H1 (cell line): ENCODE measurements at regions not wholly inside any gene's neighbourhood (a gene's known extent, or its start where the extent isn't known, plus 50 kb on each side); places are given as distances from the start of the nearest gene placed in this dataset.

Source experiments
- CREB1 ChIP-seq: IDR thresholded peaks from 2 replicates; pipeline ENCODE4 v1.6.1; 2012; ENCODE audit warnings: inconsistent platforms
- EGR1 ChIP-seq: IDR thresholded peaks from 2 replicates; pipeline ENCODE4 v1.6.1; 2011; ENCODE audit warnings: low read depth, low read length, borderline replicate concordance
- POU5F1 ChIP-seq: IDR thresholded peaks from 2 replicates; pipeline ENCODE4 v1.6.1; 2011; ENCODE audit warnings: low read depth, mild to moderate bottlenecking, low read length, moderate library complexity
- ZNF274 ChIP-seq: IDR thresholded peaks from 2 replicates; pipeline ENCODE4 v1.7.0; 2012; ENCODE audit warnings: low read length, borderline replicate concordance; ENCODE audit errors: extremely low read depth

DNA sequence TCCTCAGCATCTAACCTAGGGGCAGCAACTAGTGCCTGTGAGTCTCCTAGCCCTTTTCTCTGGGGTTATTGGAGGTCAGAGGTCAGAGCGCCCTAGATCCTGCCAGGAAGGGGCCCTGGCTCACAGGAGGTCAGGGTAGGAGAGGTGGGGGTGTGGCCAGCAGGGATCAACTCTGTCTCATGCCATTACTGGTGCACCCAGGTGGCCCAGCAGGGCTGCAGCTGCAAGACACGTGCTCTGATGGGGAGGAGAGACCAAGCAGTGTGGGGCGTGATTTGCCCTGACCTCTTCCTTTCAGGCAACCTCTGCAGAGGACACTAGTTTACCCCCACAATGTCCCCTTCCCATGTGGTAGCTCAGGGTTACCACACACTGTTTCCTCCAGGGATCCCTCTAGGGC, 73.3 kb upstream of the ZNF30 start:
- no peak for TF ChIP-seq POU5F1
- TF ChIP-seq CREB1: no peak
- no peak for TF ChIP-seq EGR1
- TF ChIP-seq ZNF274: no peak
